ENCODE measurements at regions not wholly inside any gene's neighbourhood (a gene's known extent, or its start where the extent isn't known, plus 50 kb on each side); places are given as distances from the start of the nearest gene placed in this dataset.

DNA sequence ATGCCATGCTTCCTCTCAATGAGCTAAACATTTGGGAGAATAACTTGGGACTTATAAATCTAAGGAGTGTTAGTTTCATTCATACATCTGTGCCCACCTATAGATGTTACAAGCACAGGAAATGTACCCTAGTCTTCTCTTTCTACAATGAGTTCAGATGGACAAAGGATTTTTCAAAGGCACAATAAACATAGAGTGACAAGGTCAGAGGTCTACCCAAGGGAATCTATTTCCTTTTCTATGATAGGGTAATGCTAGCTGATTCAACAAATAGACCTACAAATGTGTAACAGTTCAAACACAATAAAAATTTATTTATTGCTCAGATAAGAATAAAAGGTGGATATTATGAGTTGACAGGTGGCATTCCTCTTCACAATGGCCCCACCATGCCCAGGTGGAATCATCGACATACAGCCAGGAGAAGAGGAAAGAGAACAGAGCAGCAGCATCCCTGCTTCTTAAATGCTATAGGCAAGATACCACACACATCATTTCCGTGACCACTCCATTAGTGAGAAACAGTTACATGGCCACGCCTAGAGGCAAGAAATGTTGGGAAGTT is 421.8 kb downstream of the HNRNPD start:
- Histone ChIP-seq H3K4me1 (no peaks in the 10 kb centered on the region), H3K4me3 (no peak overlapping the region), H3K9me3 (no peaks in the 10 kb centered on the region), H3K27me3 (peaks cover 0 to 3% (median 0%) of the 10 kb centered on the region in 4 donors), H3K27ac (replicated peaks in 1 of 4) (no peak overlapping the region), H3K36me3 (no peaks in the 10 kb centered on the region)
- TF ChIP-seq POLR2A (IDR thresholded peaks at IDR 0.05; ENCODE audit: low read depth) (no peak), POLR2AphosphoS5 (IDR thresholded peaks at IDR 0.05) (no peak), EP300 (IDR thresholded peaks at IDR 0.05) (no peak)
- TF ChIP-seq, protein P1, sequence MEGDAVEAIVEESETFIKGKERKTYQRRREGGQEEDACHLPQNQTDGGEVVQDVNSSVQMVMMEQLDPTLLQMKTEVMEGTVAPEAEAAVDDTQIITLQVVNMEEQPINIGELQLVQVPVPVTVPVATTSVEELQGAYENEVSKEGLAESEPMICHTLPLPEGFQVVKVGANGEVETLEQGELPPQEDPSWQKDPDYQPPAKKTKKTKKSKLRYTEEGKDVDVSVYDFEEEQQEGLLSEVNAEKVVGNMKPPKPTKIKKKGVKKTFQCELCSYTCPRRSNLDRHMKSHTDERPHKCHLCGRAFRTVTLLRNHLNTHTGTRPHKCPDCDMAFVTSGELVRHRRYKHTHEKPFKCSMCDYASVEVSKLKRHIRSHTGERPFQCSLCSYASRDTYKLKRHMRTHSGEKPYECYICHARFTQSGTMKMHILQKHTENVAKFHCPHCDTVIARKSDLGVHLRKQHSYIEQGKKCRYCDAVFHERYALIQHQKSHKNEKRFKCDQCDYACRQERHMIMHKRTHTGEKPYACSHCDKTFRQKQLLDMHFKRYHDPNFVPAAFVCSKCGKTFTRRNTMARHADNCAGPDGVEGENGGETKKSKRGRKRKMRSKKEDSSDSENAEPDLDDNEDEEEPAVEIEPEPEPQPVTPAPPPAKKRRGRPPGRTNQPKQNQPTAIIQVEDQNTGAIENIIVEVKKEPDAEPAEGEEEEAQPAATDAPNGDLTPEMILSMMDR (IDR thresholded peaks at IDR 0.05), result no peak
- intact Hi-C loops (cut with DNase I), result no loop called here
- DNase-seq (ENCODE audit: extremely low spot score), result no peak
- 93% methylated on average over 3 of the region's 3 CpGs for WGBS

DNA sequence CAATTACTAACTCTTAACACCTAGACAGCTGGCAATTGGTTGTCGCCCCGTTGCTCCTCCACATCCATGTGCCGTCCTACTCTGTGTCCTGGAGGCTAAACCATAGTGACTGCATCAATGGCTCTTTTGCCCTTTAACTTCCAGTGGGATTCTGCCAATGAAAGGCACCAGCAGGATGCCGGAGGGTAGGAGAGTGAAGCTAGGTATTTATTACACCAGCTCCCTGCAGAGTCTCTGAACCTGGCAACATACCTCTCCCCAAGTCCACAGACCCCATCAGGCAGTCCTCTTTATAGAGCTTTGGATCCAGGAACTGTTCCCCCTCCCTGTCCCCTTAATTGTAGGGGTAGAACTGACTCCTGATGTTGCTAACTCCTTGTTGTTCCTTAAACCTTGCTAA is 426.8 kb downstream of the HNRNPD start:
- TF ChIP-seq POLR2A (IDR thresholded peaks at IDR 0.05; ENCODE audit: low read depth) (no peak), POLR2AphosphoS5 (IDR thresholded peaks at IDR 0.05) (no peak), EP300 (IDR thresholded peaks at IDR 0.05) (no peak)
- TF ChIP-seq, protein P1 (IDR thresholded peaks at IDR 0.05), result no peak
- intact Hi-C loops (cut with DNase I), result no loop called here
- Histone ChIP-seq H3K27ac (replicated peaks in 1 of 4) (no peak overlapping the region), H3K27me3 (peaks cover 0 to 3% (median 0%) of the 10 kb centered on the region in 4 donors), H3K9me3 (no peaks in the 10 kb centered on the region), H3K4me3 (no peak overlapping the region), H3K4me1 (no peaks in the 10 kb centered on the region), H3K36me3 (no peaks in the 10 kb centered on the region)
- 61% methylated on average over 4 of the region's 4 CpGs for WGBS
- DNase-seq (ENCODE audit: extremely low spot score), result no peak

DNA sequence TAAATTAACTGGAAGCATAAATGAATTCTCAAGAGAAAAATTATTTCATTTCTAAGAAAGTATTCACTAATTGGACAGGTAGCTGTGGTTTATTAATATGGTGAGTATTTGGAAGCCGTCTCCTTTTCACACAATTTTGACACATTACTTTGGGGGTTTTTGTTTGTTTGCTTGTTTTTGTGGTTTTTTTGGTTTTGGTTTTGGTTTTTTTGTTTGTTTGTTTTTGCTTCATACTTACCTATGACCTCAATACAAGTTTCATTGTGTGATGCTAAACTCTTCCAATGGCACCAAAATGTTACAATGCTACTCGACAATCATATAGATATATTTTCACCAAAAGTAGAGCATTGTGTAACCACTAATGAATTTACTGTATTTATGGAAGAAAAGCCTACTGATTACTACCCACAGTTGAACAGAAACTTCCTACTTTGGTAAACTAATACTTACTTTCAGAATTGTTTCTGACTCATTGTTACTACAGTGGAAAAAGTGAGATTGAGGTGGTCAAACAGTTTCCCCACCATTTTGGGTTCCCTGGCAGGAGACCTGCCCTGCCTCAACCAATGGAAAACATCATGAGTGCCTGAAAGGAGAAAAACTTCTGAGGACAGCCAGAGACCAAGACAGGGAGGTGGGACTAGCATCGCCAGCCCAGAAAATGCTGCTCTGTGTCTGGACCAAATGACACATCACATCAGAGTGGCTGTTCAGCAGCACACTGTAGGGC is 443.1 kb downstream of the HNRNPD start:
- DNase-seq (ENCODE audit: extremely low spot score), result no peak
- Histone ChIP-seq H3K9me3 (no peaks in the 10 kb centered on the region), H3K36me3 (no peaks in the 10 kb centered on the region), H3K4me1 (no peaks in the 10 kb centered on the region), H3K27me3 (no peaks in the 10 kb centered on the region), H3K4me3 (no peak overlapping the region), H3K27ac (replicated peaks in 1 of 4) (no peak overlapping the region)
- TF ChIP-seq POLR2A (IDR thresholded peaks at IDR 0.05; ENCODE audit: low read depth), result no peak
- no peak for TF ChIP-seq EP300 (IDR thresholded peaks at IDR 0.05)
- TF ChIP-seq, protein P1 (IDR thresholded peaks at IDR 0.05), result no peak
- TF ChIP-seq POLR2AphosphoS5 (IDR thresholded peaks at IDR 0.05), result no peak
- 91% methylated on average over 3 of the region's 3 CpGs for WGBS
- intact Hi-C loops (cut with DNase I), result no loop called here

DNA sequence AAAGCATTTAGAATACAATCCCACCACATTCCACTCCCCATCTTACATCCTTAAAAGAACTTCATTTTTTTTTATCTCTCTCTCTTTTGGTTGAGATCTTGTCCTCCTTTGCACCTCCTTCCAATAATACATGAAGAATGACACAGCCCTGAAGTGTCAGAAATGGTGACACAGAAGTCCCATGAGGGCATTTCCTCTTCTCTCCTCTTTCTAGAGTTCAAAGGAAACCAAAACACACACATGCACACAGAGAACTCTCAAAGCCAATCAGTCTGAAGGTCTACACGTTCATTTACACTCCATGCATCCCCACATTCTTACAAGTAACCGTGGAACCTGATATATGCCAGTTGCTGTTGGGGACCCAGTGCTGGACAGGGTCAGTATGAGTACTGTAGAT is 450.7 kb downstream of the HNRNPD start:
- H3K4me1 ChIP-seq, result peaks cover 7 to 10% (median 9%) of the 10 kb centered on the region in 4 donors
- H3K4me3 ChIP-seq, result no peak overlapping the region
- no peaks in the 10 kb centered on the region for H3K9me3 ChIP-seq
- TF ChIP-seq EP300 (IDR thresholded peaks at IDR 0.05) (no peak), POLR2AphosphoS5 (IDR thresholded peaks at IDR 0.05) (no peak)
- H3K27ac ChIP-seq (replicated peaks in 1 of 4), result no peak overlapping the region
- no peaks in the 10 kb centered on the region for H3K36me3 ChIP-seq
- intact Hi-C loops (cut with DNase I), result no loop called here
- DNase-seq (ENCODE audit: extremely low spot score), result no peak
- H3K27me3 ChIP-seq, result no peaks in the 10 kb centered on the region
- WGBS, result 75% methylated on average over 2 of the region's 2 CpGs

DNA sequence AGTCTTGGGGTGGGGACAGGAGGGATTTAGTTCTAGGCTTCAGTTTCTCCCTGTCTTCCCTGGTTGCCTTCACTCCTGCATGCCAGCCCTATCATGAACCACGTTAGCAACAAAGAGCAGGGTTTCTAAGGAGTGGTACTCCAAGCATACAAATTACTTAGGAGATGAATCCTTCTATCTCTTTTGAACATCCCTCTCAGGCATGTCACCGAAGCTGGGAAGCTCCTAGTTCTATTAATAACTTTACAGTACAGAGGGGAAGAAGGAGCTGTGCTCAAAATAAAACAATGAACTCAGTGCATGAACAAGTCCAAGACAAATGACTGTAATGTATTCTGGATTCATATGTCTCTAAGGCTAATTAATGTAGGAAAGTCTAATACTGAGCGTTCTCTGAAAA is 450.6 kb upstream of the RASGEF1B start:
- WGBS, result 32% methylated on average over 3 of the region's 3 CpGs
- no peak overlapping the region for H3K4me3 ChIP-seq
- intact Hi-C loops (cut with DNase I), result no loop called here
- H3K36me3 ChIP-seq, result no peaks in the 10 kb centered on the region
- TF ChIP-seq EP300 (IDR thresholded peaks at IDR 0.05), result no peak
- TF ChIP-seq POLR2A (IDR thresholded peaks at IDR 0.05; ENCODE audit: low read depth), result no peak
- TF ChIP-seq POLR2AphosphoS5 (IDR thresholded peaks at IDR 0.05), result no peak
- no peaks in the 10 kb centered on the region for H3K27me3 ChIP-seq
- no peak overlapping the region for H3K27ac ChIP-seq (replicated peaks in 1 of 4)
- peaks cover 7 to 10% (median 9%) of the 10 kb centered on the region in 4 donors for H3K4me1 ChIP-seq
- H3K9me3 ChIP-seq, result no peaks in the 10 kb centered on the region
- no peak for DNase-seq (ENCODE audit: extremely low spot score)
